HG03442 (cell line): ENCODE measurements at regions not wholly inside any gene's neighbourhood (a gene's known extent, or its start where the extent isn't known, plus 50 kb on each side); places are given as distances from the start of the nearest gene placed in this dataset.
"Not testable (repeated sequence)": the region's sequence is repeated elsewhere in the genome, so short reads cannot be mapped to it uniquely, and the experiment has no call there.

Experiments used
- ATAC-seq: cut with Tn5 transposase; IDR thresholded peaks from one replicate; pipeline ENCODE4 v1.9.1; 2021; ENCODE audit warnings: mild to moderate bottlenecking, moderate library complexity; ENCODE audit not compliant: unreplicated experiment

- ATAC-seq, result not testable (repeated sequence)
These were observed 385.6 kb downstream of the SPATA31A6 start for GRCh38 chr9:42568942-42569556.

GRCh38 chr9:42577851-42578250 lies 394.4 kb downstream of the SPATA31A6 start:
- ATAC-seq, result not testable (repeated sequence)
